ENCODE measurements at regions not wholly inside any gene's neighbourhood (a gene's known extent, or its start where the extent isn't known, plus 50 kb on each side); places are given as distances from the start of the nearest gene placed in this dataset.

GRCh38 chr3:25324954-25325655 lies 103.0 kb upstream of the RARB start:
- WGBS, result 73% methylated on average over 7 of the region's 7 CpGs
- intact Hi-C loops (cut with DNase I), result no loop called here
- peak in 1 of 2 donors; percentile 68 for ATAC-seq
- H3K4me1 ChIP-seq (ENCODE audit: control insufficient read depth, insufficient read depth, low read length), result no peaks in the 10 kb centered on the region
- DNase-seq, result no peak
- no peak overlapping the region for H3K4me3 ChIP-seq (ENCODE audit: low read length)
- H3K9me3 ChIP-seq (ENCODE audit: control insufficient read depth, low read length), result no peaks in the 10 kb centered on the region
- no peak overlapping the region for H3K27ac ChIP-seq (ENCODE audit: low read length)
- H3K27me3 ChIP-seq (ENCODE audit: control insufficient read depth, insufficient read depth), result no peaks in the 10 kb centered on the region

DNA sequence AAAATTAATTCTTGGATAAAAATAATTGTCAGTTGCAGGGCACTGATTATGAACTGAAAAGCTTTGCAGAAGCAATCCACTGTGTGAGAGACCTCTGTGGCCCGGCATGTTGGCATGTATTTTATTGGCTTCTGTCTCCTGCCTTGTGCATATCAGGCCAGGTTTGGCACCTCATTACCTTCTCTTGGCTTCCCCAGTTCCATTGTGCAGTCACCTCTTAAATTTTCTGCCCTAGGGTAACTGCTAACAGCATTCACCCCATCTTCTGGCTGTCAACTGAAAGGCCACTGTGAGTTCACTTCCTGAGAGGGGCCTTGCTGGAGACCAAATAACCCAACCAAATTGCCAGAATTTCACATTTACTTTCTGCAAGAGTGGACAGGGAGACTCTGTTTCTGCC lies 92.7 kb upstream of the RARB start:
- Histone ChIP-seq H3K9me3 (ENCODE audit: control insufficient read depth, low read length) (no peaks in the 10 kb centered on the region), H3K27me3 (ENCODE audit: control insufficient read depth, insufficient read depth) (no peaks in the 10 kb centered on the region), H3K4me1 (ENCODE audit: control insufficient read depth, insufficient read depth, low read length) (peaks cover 1% of the 10 kb centered on the region), H3K4me3 (ENCODE audit: low read length) (no peak overlapping the region), H3K27ac (ENCODE audit: low read length) (no peak overlapping the region)
- ATAC-seq (peak in 1 of 2 donors; percentile 31), DNase-seq (no peak)
- intact Hi-C loops (cut with DNase I), result no loop called here
- 54% methylated on average over 1 of the region's 1 CpG for WGBS

GRCh38 chr3:25338158-25338725 lies 89.8 kb upstream of the RARB start:
- Histone ChIP-seq H3K27me3 (ENCODE audit: control insufficient read depth, insufficient read depth) (no peaks in the 10 kb centered on the region), H3K9me3 (ENCODE audit: control insufficient read depth, low read length) (no peaks in the 10 kb centered on the region), H3K4me1 (ENCODE audit: control insufficient read depth, insufficient read depth, low read length) (peaks cover 1% of the 10 kb centered on the region), H3K4me3 (ENCODE audit: low read length) (no peak overlapping the region), H3K27ac (ENCODE audit: low read length) (no peak overlapping the region)
- WGBS, result 71% methylated on average over 1 of the region's 1 CpG
- intact Hi-C loops (cut with DNase I), result no loop called here
- DNase-seq (no peak), ATAC-seq (no peak)

- peaks cover 1% of the 10 kb centered on the region for H3K4me1 ChIP-seq (ENCODE audit: control insufficient read depth, insufficient read depth, low read length)
- H3K27ac ChIP-seq (ENCODE audit: low read length), result no peak overlapping the region
- intact Hi-C loops (cut with DNase I), result no loop called here
- no peaks in the 10 kb centered on the region for H3K27me3 ChIP-seq (ENCODE audit: control insufficient read depth, insufficient read depth)
- ATAC-seq, result no peak
- DNase-seq, result no peak
- no peaks in the 10 kb centered on the region for H3K9me3 ChIP-seq (ENCODE audit: control insufficient read depth, low read length)
- WGBS, result 91% methylated on average over 9 of the region's 9 CpGs
- H3K4me3 ChIP-seq (ENCODE audit: low read length), result no peak overlapping the region
These were observed 88.8 kb upstream of the RARB start for GRCh38 chr3:25339225-25339624.

DNA sequence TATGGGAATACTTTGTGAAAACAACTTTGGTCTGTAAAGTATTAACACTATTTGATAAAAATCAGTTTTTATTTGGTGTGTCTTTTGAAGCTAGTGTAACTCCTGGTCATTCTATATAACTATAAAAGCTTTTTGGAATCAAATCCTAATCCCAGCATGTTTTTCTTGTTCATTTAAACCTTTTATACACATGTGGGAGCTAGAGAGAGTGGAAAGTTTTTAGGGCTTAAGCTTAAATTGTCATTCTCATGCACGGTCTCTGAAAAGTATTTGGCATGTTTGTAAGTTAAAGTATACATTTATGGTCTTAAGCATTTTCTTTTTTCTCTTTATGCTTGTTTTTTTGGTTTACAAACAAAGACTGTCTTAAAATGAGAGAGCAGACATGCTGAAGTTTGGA lies 83.4 kb upstream of the RARB start:
- no peak overlapping the region for H3K4me3 ChIP-seq (ENCODE audit: low read length)
- no peaks in the 10 kb centered on the region for H3K27me3 ChIP-seq (ENCODE audit: control insufficient read depth, insufficient read depth)
- WGBS, result 62% methylated on average over 1 of the region's 1 CpG
- no peaks in the 10 kb centered on the region for H3K4me1 ChIP-seq (ENCODE audit: control insufficient read depth, insufficient read depth, low read length)
- H3K27ac ChIP-seq (ENCODE audit: low read length), result no peak overlapping the region
- ATAC-seq (no peak), DNase-seq (no peak)
- no peaks in the 10 kb centered on the region for H3K9me3 ChIP-seq (ENCODE audit: control insufficient read depth, low read length)
- intact Hi-C loops (cut with DNase I), result no loop called here

GRCh38 chr3:25349095-25349494 lies 79.0 kb upstream of the RARB start:
- intact Hi-C loops (cut with DNase I), result no loop called here
- peak in 1 of 2 donors; percentile 25 for ATAC-seq
- H3K4me3 ChIP-seq (ENCODE audit: low read length), result no peak overlapping the region
- no peak for DNase-seq
- WGBS, result 49% methylated on average over 6 of the region's 6 CpGs
- no peaks in the 10 kb centered on the region for H3K9me3 ChIP-seq (ENCODE audit: control insufficient read depth, low read length)
- H3K4me1 ChIP-seq (ENCODE audit: control insufficient read depth, insufficient read depth, low read length), result no peaks in the 10 kb centered on the region
- H3K27ac ChIP-seq (ENCODE audit: low read length), result no peak overlapping the region
- no peaks in the 10 kb centered on the region for H3K27me3 ChIP-seq (ENCODE audit: control insufficient read depth, insufficient read depth)

DNA sequence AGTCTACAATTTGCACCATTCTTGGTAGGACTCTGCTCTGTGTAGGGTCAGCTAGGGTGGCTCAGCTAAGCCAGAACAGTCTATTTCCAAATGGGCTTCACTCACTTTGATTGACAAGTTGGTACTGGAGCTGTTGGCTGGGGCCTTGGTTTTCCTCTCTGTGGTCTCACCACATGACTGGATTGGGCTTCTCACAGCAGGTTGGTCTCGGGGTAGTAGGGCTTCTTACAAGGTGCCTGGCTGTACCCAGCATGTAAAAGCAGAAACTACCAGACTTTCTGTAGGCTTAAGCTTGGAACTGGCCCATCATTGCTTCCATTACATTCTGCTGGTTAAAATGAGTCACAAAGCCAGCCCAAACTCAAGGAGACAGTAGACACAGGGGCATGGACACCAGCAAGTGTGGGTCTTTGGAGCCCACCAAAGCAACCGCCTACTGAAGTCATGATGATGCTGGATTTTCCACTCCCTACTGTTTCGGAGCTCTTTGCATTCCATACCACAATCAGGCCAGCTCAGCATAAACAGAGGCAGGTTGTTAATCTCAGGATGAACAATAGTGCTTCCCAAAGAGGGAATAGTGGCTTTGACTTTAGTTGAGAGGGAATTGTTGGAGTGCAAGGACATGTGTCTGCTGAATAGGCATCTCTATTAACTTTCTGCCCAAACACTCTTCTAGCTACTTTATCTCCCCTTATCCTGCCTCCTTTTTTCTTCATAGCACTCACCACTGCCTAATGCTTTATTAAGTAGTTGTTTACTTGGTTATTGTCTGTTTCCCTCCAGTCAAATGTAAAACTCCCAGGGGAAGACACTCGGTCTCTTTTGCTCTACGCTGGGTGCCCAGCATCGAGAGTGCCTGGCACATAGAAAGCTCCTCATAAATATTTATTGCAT lies 78.0 kb upstream of the RARB start:
- Histone ChIP-seq H3K27me3 (ENCODE audit: control insufficient read depth, insufficient read depth) (no peaks in the 10 kb centered on the region), H3K4me3 (ENCODE audit: low read length) (no peak overlapping the region), H3K9me3 (ENCODE audit: control insufficient read depth, low read length) (no peaks in the 10 kb centered on the region), H3K27ac (ENCODE audit: low read length) (no peak overlapping the region), H3K4me1 (ENCODE audit: control insufficient read depth, insufficient read depth, low read length) (no peaks in the 10 kb centered on the region)
- WGBS, result 96% methylated on average over 6 of the region's 6 CpGs
- DNase-seq (no peak), ATAC-seq (no peak)
- intact Hi-C loops (cut with DNase I), result no loop called here

DNA sequence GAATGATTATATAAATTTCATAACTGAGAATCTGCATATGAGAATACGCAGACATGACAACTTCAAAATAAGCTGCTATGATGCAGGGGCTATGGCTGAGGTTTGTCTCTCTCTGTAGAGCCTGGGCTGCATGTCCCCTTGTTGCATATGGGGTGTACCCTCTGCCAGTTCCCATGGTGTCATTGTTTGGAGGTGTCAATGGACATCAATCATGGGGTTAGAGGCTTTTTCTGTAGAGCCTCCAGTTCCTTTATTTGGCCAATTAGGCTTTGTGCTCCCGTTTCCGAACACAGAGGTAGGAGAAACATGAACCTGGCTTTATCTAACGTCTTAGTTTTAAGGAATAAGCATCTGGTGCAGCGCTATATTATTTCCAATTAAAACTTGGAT lies 77.3 kb upstream of the RARB start:
- no peaks in the 10 kb centered on the region for H3K27me3 ChIP-seq (ENCODE audit: control insufficient read depth, insufficient read depth)
- no peaks in the 10 kb centered on the region for H3K9me3 ChIP-seq (ENCODE audit: control insufficient read depth, low read length)
- no peak overlapping the region for H3K27ac ChIP-seq (ENCODE audit: low read length)
- no peak for ATAC-seq
- H3K4me3 ChIP-seq (ENCODE audit: low read length), result no peak overlapping the region
- whole genome bisulfite sequencing, result 93% methylated on average over 5 of the region's 5 CpGs
- no peak for DNase-seq
- intact Hi-C loops (cut with DNase I), result no loop called here
- H3K4me1 ChIP-seq (ENCODE audit: control insufficient read depth, insufficient read depth, low read length), result no peaks in the 10 kb centered on the region

- Histone ChIP-seq H3K4me1 (ENCODE audit: control insufficient read depth, insufficient read depth, low read length) (no peaks in the 10 kb centered on the region), H3K27me3 (ENCODE audit: control insufficient read depth, insufficient read depth) (no peaks in the 10 kb centered on the region), H3K27ac (ENCODE audit: low read length) (no peak overlapping the region), H3K4me3 (ENCODE audit: low read length) (no peak overlapping the region), H3K9me3 (ENCODE audit: control insufficient read depth, low read length) (no peaks in the 10 kb centered on the region)
- no peak for ATAC-seq
- DNase-seq, result no peak
- 64% methylated on average over 3 of the region's 3 CpGs for WGBS
- intact Hi-C loops (cut with DNase I), result no loop called here
These were observed 74.0 kb upstream of the RARB start for GRCh38 chr3:25354071-25354470.

DNA sequence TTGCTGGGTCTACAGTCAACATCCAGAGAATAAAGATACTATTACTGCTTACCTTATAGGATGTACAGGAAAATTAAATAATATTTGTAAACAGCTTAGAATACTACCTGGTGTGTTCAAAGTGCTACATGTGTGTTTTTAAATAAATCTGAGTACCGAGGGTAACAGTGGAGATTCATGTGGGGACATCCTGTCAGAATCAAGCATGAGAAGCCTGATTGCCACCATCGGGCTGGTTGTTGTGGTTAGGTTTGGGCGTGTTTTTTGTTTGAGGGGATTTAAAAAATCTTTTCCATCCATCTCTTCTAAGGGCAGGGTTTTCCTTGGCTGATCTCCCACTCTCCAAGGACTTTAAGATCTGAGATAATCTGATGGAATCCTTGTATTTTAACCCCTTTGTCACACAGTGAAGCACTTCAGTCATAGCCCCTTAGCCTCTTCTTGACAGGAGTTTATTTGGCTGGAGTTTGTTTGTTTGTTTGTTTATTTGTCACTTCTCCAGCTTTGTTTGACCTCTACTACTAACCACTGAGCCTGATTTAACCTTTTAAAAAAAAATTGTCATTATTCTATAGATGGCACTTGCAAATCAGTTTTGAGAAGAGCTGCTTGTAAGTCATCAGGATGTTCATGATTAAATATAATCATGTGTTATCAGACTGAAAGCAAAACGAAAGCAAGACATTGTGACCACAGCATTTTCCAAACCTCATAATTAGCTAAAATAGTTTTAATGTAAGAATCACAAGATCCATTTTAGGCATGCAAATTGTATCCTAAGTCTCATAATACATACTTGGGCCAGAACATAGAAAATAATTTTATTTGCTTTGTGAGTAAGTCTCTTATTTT lies 72.8 kb upstream of the RARB start:
- Histone ChIP-seq H3K9me3 (ENCODE audit: control insufficient read depth, low read length) (no peaks in the 10 kb centered on the region), H3K27me3 (ENCODE audit: control insufficient read depth, insufficient read depth) (no peaks in the 10 kb centered on the region), H3K27ac (ENCODE audit: low read length) (no peak overlapping the region), H3K4me1 (ENCODE audit: control insufficient read depth, insufficient read depth, low read length) (no peaks in the 10 kb centered on the region), H3K4me3 (ENCODE audit: low read length) (no peak overlapping the region)
- DNase-seq (no peak), ATAC-seq (no peak)
- 51% methylated on average over 4 of the region's 4 CpGs for WGBS
- intact Hi-C loops (cut with DNase I), result no loop called here

Measured in right cardiac atrium (tissue), 5 donors.